ENCODE measurements at regions not wholly inside any gene's neighbourhood (a gene's known extent, or its start where the extent isn't known, plus 50 kb on each side); places are given as distances from the start of the nearest gene placed in this dataset.

DNA sequence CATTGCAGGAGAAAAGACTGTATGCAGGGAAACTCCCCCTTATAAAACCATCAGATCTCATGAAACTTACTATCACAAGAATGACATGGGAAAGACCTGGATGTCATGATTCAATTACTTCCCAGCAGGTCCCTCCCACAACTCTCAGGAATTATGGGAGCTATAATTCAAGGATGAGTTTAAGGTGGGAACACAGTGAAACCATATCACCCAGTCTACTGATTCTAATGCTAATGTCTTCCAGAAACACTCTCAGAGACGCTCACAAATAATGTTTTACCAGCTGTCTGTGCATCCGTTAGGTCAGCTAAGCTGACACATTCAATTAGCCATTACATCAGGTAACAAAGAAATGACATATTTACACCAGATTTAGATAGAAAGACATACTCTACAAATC, 637.9 kb downstream of the NLGN4Y start:
- no peak for DNase-seq (ENCODE audit: low read depth)

GRCh38 chrY:15179890-15180289, 655.6 kb downstream of the NLGN4Y start:
- no peak for DNase-seq (ENCODE audit: low read depth)

GRCh38 chrY:15229056-15229455, 704.7 kb downstream of the NLGN4Y start:
- DNase-seq (ENCODE audit: low read depth), result no peak

- DNase-seq (ENCODE audit: low read depth), result no peak
Observed at GRCh38 chrY:15239596-15240132, 715.3 kb downstream of the NLGN4Y start.

DNA sequence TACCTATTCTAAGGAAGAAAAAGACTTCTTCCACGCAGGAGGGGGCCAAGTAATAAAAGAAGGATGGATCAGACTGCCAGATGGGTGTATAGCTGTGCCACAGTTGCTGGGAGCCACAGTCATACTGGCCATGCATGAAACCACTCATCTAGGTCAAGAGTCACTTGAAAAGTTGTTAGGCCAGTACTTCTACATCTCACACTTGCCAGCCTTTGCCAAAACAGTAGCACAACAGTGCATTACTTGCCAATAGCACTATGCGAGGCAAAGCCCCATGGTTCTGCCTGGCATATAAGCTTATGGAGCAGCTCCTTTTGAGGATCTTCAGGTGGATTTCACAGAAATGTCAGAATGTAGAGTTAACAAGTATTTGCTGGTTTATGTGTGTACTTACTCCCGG, 735.0 kb downstream of the NLGN4Y start:
- no peak for DNase-seq (ENCODE audit: low read depth)

DNA sequence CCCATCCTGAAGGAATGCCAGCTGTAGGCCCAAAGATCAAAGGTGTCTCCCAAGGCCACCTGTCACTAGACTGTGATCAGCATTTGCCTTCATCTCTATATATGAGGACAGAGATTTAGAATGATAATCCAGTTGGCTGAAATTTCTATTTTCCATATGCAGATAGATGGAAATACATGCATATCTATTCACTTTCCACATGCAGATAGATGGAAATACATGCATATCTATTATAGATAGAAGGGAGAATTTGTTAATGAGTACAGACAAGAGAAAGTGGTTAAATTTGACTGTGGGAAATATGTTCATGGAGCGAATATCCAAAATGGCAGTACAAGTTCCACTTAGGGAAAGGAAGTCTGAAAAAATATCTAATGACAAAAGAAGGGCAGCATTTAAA, 762.2 kb downstream of the NLGN4Y start:
- no peak for DNase-seq (ENCODE audit: low read depth)

DNA sequence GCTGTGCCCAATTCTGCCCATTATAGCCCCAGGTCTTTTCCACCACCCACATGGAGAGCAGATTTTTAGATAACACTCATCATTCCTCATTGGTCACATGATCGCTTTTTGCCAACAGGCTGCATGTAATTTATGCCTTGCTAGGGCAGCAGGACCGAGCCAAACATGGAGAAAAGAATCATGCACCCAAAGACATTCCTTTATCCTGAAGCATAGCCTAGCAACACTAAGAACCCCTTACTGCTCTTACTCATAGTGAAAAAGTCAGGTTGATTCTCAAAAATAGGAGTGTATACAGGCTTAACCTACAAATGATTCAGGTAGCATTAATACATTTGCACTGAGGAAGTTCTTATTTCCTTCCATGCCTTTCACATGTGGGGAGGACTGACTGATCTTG, 765.5 kb downstream of the NLGN4Y start:
- DNase-seq (ENCODE audit: low read depth), result no peak

- DNase-seq (ENCODE audit: low read depth), result no peak
Observed at GRCh38 chrY:15292881-15293280, 768.6 kb downstream of the NLGN4Y start.

- DNase-seq (ENCODE audit: low read depth), result no peak
Observed at GRCh38 chrY:15301879-15302278, 777.5 kb downstream of the NLGN4Y start.

DNA sequence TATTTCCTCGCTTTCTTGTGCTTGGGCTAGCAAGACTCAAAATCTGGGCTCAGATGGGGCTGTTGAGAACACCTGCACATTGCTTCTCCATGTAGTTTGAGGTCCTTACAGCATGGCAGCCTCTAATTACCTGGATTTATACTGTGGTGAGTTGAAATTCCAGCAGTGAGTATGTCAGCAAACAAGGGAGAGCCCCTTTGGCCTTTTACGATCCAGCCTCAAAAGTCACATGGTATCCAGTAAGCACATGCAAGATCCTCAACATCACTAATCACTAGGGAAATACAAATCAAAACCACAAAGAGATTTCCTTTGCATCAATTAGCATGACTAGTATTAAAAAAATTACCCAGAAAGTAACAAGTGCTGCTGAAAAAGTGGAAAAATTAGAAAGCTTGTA, 787.8 kb downstream of the NLGN4Y start:
- DNase-seq (ENCODE audit: low read depth), result no peak

DNA sequence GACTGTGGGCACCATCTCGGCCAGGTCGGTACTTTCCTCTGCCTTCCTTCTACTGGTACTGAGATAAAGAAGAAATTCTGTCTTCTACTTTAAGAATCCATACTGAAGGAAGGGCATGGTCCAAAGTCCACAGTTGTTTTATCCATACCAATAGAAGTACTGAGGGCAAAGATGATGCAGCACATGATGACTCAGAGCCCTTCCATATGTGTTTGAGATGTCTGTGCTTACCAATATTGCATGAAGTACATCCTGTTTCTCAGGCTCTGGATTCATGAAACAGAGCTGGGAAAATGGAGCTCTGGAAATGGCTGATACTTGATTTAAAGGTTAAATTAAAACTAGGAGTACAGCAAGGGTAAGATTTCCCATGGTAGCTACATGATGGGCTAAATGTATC, 799.9 kb downstream of the NLGN4Y start:
- no peak for DNase-seq (ENCODE audit: low read depth)

GRCh38 chrY:15325201-15325600, 800.9 kb downstream of the NLGN4Y start:
- no peak for DNase-seq (ENCODE audit: low read depth)

DNA sequence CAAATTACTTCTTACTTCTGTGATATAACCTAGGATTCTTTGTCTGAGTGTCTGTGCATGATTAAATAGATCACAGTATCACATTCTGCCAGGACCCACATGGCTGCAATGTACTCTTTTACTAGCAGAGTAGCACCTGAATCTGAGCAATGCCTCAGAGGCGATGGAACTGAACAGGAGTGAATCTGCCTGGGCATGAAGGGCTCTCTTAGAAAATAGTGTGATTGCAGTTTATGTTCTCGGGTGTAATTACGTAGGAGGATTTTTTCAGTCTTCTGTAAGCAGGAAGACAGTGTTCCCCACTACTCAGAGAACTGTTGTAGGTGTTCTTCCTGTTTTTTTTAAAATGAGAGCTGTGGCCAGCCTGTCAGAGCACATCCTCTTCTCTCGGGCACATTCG, 802.3 kb downstream of the NLGN4Y start:
- DNase-seq (ENCODE audit: low read depth), result no peak

- DNase-seq (ENCODE audit: low read depth), result no peak
Observed at GRCh38 chrY:15328848-15329247, 804.5 kb downstream of the NLGN4Y start.

DNA sequence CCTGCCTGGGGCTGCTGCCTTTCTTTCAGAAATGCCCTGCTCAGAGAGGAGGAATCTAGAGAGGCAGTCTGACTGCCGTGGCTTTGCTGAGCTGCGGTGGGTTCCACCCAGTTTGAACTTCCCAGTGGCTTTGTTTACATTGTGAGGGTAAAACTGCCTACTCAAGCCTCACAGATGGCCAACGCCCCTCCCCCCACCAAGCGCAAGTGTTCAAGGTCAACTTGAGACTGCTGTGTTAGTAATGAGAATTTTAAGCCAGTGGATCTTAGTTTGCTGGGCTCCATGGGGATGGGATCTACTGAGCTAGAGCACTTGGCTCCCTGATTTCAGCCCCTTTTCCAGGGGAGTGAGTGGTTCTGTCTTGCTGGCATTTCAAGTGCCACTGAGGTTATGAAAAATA, 819.2 kb downstream of the NLGN4Y start:
- DNase-seq (ENCODE audit: low read depth), result no peak

DNA sequence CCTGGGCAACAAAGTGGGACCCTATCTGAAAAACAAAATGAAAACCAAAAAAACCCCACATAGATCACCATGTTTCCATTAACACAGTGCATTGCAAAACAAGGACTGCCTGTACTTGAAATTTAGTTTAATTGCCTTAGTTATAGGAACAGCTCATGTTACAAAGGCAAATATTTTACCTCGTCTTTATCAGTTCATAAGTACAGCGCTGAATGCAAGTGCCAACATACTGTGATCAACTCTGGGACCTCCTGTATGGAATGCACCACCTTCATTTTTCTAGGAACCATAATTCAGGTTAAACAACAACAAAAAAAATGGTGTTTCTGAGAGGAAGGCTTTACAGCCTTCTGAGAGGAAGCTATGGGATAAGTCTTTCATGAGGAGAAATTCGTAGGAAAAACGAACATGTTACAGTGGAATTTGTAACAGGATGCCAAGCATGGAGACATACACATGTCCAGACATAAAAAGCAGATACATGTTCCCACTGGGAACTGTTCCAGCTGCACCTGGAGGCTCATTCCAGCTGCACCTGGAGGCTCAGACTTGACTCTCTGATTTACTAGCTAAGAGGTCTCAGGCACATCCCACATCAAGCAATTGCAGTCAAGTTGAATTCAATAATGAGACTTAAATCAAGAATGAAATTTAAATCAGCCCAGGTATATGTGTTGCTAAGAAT, 821.3 kb downstream of the NLGN4Y start:
- no peak for DNase-seq (ENCODE audit: low read depth)

DNA sequence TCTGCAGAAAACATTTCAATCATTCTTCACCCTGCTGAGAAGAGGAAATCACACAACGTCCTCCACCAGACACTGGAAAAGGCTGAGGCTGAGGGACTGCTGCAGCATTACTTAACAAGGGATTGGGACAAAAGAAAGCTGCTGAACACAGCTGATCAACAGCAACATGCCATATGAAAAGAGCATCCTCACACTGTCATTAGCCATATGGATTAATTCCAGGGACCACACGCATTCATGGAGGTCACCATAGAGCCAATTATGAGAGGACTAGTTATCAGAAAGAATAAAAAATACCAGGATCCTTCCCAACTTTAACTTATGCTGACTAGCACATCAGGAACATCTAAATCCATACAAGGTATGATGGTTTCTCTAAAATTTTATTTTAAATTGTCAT, 825.0 kb downstream of the NLGN4Y start:
- DNase-seq (ENCODE audit: low read depth), result no peak

DNA sequence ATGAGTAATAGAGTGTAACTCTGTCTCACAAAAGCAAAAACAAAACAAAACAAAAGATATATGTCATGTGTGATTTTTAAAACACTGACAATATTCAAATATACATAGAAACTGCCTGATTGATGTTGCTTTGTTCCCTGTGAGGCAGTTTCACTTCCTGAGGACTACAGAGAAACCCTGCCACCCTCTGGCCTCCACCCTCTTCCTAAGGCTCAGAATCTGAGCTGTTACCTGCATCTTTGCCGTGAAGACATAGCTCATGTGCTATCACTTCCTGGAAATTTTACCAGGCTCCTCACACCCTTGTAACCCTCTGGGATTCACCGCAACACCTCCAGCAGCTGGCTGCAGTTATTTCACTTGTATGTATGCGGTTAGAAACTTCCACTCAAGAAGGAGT, 831.0 kb downstream of the NLGN4Y start:
- DNase-seq (ENCODE audit: low read depth), result no peak

DNA sequence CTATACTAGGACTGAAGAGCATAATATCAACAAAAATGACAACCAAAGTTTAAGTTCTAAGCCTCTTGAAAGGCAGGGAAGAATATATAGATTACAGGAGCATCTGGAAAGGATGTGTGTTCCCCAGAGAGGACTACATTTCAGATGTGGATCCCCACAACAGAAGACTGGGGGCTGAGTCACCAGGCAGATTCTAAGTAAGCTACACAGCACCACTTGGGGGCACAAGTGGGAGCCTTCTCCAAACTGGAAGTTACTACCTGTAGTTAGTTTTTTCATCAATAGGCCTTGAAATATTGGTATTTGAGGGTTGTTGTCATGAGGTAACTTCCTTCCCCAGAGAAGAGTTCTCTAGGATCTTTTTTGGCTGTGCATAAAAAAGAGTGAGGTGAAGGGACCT, 836.1 kb downstream of the NLGN4Y start:
- no peak for DNase-seq (ENCODE audit: low read depth)

DNA sequence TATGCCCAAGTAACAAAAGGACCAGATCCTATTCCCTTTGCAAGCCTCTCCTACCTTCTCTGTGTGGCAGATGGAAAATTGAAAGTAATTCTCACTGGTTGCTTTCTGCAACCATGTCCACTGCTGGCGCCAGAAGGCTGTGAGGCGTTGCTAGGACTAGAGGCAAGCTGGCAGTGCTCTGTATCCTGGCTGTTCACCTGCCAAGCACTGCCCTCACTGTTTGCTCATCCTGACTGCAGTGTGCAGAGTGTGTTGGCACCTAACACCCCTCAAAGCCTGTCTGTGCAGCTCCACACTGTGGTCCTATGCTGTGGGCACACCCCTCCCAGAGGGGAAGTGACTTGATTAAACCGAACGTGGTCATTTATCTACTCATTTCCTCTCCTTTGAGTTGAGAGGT, 840.7 kb downstream of the NLGN4Y start:
- no peak for DNase-seq (ENCODE audit: low read depth)

- DNase-seq (ENCODE audit: low read depth), result no peak
Observed at GRCh38 chrY:15368786-15369185, 844.5 kb downstream of the NLGN4Y start.

DNA sequence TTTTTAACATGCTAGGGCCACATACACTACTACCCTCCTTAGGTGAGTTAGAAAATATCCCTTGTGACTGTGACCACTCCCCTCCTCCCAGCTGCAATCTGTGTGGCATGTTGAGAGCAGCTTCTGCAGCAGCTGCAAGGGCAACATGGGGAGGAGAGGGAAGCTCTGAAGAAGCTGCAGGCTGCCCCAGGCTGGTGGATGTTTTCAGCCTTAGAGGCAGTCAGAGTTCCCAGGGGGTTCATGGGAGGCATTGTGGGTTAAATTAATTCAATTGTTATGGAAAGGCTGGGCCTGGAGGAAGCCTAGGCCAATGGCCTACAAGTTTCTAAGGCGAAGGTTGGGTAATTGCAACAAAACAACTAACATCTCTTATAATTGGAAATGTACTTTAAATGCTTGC, 860.8 kb downstream of the NLGN4Y start:
- DNase-seq (ENCODE audit: low read depth), result no peak

GRCh38 chrY:15397556-15398280, 873.4 kb downstream of the NLGN4Y start:
- DNase-seq (ENCODE audit: low read depth), result no peak

GRCh38 chrY:15402451-15402850, 878.1 kb downstream of the NLGN4Y start:
- DNase-seq (ENCODE audit: low read depth), result no peak

All from fibroblast of gingiva (primary cell).